Spleen (tissue), 7 donors: ENCODE measurements at regions not wholly inside any gene's neighbourhood (a gene's known extent, or its start where the extent isn't known, plus 50 kb on each side); places are given as distances from the start of the nearest gene placed in this dataset.

Experiments
- POLR2A ChIP-seq, 3 donors: fragments of 450-650 bp; IDR thresholded peaks; one replicate each; pipeline ENCODE4 v1.5.1; 2017; ENCODE audit warnings: antibody characterized with exemption in 3 of 3, mild to moderate bottlenecking in 1 of 3
- POLR2AphosphoS5 ChIP-seq, 3 donors: sonication (generic); formaldehyde crosslinking; IDR thresholded peaks; one replicate each; pipeline ENCODE4 v1.5.1; 2017; ENCODE audit warnings: antibody characterized with exemption in 3 of 3
- TF ChIP-seq, protein P1 (sequence below), 11 experiments: fragments of 200-600 bp in 7 of 11; fragments of 450-650 bp in 4 of 11; sonication (generic) in 4 of 11; IDR thresholded peaks in 8 of 11; conservative IDR thresholded peaks in 3 of 11; 1 replicate in 7 of 11; 2 replicates in 4 of 11; pipeline versions ENCODE4 v1.4.0 to v1.8.0; 2016 to 2021; ENCODE audit warnings: antibody characterized with exemption in 11 of 11, inconsistent platforms in 4 of 11, mild to moderate bottlenecking in 1 of 11
- donor health status: DM: no; HTN: no; CAD: no; lungs with moderate emphysema.
- donor health status: DM: no; HTN: no; CAD: no.
- donor health status: DM: no; HTN: no; CAD: no.

DNA sequence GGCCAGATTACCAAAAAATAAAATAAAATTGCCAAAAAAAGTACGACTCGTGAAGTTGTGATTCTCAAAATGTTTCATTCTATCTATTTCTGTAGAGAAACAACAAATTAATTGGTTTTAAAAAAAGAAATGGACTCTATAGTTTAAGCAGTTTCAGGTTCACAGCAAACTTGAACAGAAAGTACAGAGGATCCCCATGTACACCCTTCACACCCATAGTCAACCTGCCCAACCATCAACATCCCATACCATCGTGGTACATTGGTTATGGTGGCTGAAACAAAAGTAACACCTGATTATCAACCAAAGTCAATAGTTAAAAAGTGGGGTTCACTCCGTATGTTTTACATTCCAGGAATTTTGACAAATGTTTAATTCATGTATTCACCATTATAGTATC is 496.1 kb downstream of the ANKRD7 start:
- TF ChIP-seq POLR2AphosphoS5 (IDR thresholded peaks at IDR 0.05) = no peak
- TF ChIP-seq, protein P1, sequence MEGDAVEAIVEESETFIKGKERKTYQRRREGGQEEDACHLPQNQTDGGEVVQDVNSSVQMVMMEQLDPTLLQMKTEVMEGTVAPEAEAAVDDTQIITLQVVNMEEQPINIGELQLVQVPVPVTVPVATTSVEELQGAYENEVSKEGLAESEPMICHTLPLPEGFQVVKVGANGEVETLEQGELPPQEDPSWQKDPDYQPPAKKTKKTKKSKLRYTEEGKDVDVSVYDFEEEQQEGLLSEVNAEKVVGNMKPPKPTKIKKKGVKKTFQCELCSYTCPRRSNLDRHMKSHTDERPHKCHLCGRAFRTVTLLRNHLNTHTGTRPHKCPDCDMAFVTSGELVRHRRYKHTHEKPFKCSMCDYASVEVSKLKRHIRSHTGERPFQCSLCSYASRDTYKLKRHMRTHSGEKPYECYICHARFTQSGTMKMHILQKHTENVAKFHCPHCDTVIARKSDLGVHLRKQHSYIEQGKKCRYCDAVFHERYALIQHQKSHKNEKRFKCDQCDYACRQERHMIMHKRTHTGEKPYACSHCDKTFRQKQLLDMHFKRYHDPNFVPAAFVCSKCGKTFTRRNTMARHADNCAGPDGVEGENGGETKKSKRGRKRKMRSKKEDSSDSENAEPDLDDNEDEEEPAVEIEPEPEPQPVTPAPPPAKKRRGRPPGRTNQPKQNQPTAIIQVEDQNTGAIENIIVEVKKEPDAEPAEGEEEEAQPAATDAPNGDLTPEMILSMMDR (IDR thresholded peaks at IDR 0.05 in 8 of 11, conservative IDR thresholded peaks at IDR 0.05 in 3 of 11) = no peak
- TF ChIP-seq POLR2A (IDR thresholded peaks at IDR 0.05) = no peak
